A673 (cell line): ENCODE measurements at regions not wholly inside any gene's neighbourhood (a gene's known extent, or its start where the extent isn't known, plus 50 kb on each side); places are given as distances from the start of the nearest gene placed in this dataset.
"Not testable (repeated sequence)": the region's sequence is repeated elsewhere in the genome, so short reads cannot be mapped to it uniquely, and the experiment has no call there.

Experiments
- BruUV-seq: library from RNA; stranded (reverse); fragments of 400-500 nt; replicated peaks from 2 replicates; lab custom pipeline; 2021; lab: Mats Ljungman, UMichigan
- CTCF ChIA-PET: fragments of 300-600 bp; sonication (Branson Sonifier 250); formaldehyde crosslinking; loops from one replicate; lab custom pipeline; 2022; ENCODE audit warnings: antibody characterized with exemption; lab: Charles Lee
- POLR2A ChIA-PET: fragments of 300-600 bp; sonication (Branson Sonifier 250); formaldehyde crosslinking; loops from one replicate; lab custom pipeline; 2022; ENCODE audit warnings: antibody characterized with exemption; ENCODE audit not compliant: low non-redundant PET; lab: Charles Lee
- DNase-seq: peaks from one replicate; pipeline ENCODE4 v3.0.0-alpha.2; 2015; ENCODE audit warnings: low spot score
- H3K27ac ChIP-seq: fragments of 200-600 bp; sonication (generic); 2 replicates; pipeline ENCODE4 v1.5.1; 2016; ENCODE audit warnings: mixed run types, low read depth, mild to moderate bottlenecking, mixed read lengths, antibody characterized with exemption, low read length; ENCODE audit not compliant: poor library complexity, severe bottlenecking
- H3K27me3 ChIP-seq: fragments of 200-600 bp; sonication (generic); replicated peaks from 2 replicates; pipeline ENCODE4 v1.6.1; 2017; ENCODE audit warnings: mixed run types, low read depth, mild to moderate bottlenecking, mixed read lengths, antibody characterized with exemption, low read length; ENCODE audit not compliant: insufficient read depth, poor library complexity
- H3K36me3 ChIP-seq: fragments of 200-600 bp; sonication (generic); 2 replicates; pipeline ENCODE4 v1.6.1; 2016; ENCODE audit warnings: mixed run types, mild to moderate bottlenecking, mixed read lengths, antibody characterized with exemption, low read length; ENCODE audit not compliant: insufficient read depth, poor library complexity, severe bottlenecking
- H3K4me1 ChIP-seq: fragments of 200-600 bp; sonication (generic); 2 replicates; pipeline ENCODE4 v1.6.1; 2017; ENCODE audit warnings: mixed run types, mild to moderate bottlenecking, mixed read lengths, antibody characterized with exemption, low read length; ENCODE audit not compliant: insufficient read depth, poor library complexity, severe bottlenecking
- H3K4me3 ChIP-seq: fragments of 200-600 bp; sonication (generic); 2 replicates; pipeline ENCODE4 v1.5.1; 2016; ENCODE audit warnings: low read depth, mixed run types, mild to moderate bottlenecking, mixed read lengths, low read length; ENCODE audit not compliant: poor library complexity, severe bottlenecking
- H3K9me3 ChIP-seq: fragments of 200-600 bp; sonication (generic); 2 replicates; pipeline ENCODE4 v1.6.1; 2016; ENCODE audit warnings: mixed run types, low read depth, mild to moderate bottlenecking, mixed read lengths, antibody characterized with exemption, low read length; ENCODE audit not compliant: poor library complexity, severe bottlenecking
- EZH2 ChIP-seq: fragments of 200-600 bp; sonication (generic); IDR thresholded peaks from 2 replicates; pipeline ENCODE4 v1.6.1; 2017; ENCODE audit warnings: borderline replicate concordance, low read depth, mild to moderate bottlenecking, mixed read lengths, antibody characterized with exemption, low read length; ENCODE audit not compliant: poor library complexity, severe bottlenecking
- intact Hi-C: fragments of 100-400 bp; cut with micrococcal nuclease; formaldehyde crosslinking; loops from one replicate; pipeline ENCODE4 v1.10.0; 2022; ENCODE audit not compliant: unreplicated experiment
- TF ChIP-seq, protein P1 (sequence below): fragments of 300-800, 200-600 bp; sonication (generic); conservative IDR thresholded peaks from 2 replicates; pipeline ENCODE4 v1.5.1; 2017; ENCODE audit warnings: low read depth, mild to moderate bottlenecking, antibody characterized with exemption, low read length, moderate library complexity, mixed read lengths

- H3K27me3 ChIP-seq = no peaks in the 10 kb centered on the region
- DNase-seq = no peak
- intact Hi-C loops = no loop called here
- no peaks in the 10 kb centered on the region for H3K36me3 ChIP-seq
- H3K4me3 ChIP-seq = no peak overlapping the region
- H3K9me3 ChIP-seq = no peaks in the 10 kb centered on the region
- no peaks in the 10 kb centered on the region for H3K4me1 ChIP-seq
- ChIA-PET CTCF (no interaction called here), POLR2A (no interaction called here)
- H3K27ac ChIP-seq = no peak overlapping the region
- no TSS peak for BruUV-seq
- TF ChIP-seq EZH2 = no peak
- TF ChIP-seq, protein P1, sequence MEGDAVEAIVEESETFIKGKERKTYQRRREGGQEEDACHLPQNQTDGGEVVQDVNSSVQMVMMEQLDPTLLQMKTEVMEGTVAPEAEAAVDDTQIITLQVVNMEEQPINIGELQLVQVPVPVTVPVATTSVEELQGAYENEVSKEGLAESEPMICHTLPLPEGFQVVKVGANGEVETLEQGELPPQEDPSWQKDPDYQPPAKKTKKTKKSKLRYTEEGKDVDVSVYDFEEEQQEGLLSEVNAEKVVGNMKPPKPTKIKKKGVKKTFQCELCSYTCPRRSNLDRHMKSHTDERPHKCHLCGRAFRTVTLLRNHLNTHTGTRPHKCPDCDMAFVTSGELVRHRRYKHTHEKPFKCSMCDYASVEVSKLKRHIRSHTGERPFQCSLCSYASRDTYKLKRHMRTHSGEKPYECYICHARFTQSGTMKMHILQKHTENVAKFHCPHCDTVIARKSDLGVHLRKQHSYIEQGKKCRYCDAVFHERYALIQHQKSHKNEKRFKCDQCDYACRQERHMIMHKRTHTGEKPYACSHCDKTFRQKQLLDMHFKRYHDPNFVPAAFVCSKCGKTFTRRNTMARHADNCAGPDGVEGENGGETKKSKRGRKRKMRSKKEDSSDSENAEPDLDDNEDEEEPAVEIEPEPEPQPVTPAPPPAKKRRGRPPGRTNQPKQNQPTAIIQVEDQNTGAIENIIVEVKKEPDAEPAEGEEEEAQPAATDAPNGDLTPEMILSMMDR = no peak
These were observed 284.1 kb downstream of the CD109 start for GRCh38 chr6:73980096-73980495.

DNA sequence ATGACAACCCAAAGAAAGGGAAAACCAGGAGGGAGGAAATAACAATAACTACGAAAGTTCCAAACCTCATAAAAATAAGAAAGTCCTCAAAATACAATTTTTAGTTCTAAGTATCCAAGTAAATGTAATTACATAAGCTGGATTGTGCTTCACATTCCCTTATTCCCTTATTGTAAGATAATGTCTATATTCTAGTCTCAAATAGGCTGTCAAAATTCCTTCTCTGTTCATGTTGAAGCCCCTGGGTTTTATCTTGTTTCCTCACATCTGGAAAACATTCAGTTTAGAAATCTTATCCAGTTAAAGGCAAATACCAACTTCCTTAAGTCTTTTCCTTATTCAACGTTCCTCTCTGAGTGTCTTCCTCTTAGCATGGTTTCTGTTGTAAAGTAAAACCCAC is 282.3 kb downstream of the CD109 start:
- ChIA-PET CTCF (no interaction called here), POLR2A (no interaction called here)
- intact Hi-C loops = no loop called here

DNA sequence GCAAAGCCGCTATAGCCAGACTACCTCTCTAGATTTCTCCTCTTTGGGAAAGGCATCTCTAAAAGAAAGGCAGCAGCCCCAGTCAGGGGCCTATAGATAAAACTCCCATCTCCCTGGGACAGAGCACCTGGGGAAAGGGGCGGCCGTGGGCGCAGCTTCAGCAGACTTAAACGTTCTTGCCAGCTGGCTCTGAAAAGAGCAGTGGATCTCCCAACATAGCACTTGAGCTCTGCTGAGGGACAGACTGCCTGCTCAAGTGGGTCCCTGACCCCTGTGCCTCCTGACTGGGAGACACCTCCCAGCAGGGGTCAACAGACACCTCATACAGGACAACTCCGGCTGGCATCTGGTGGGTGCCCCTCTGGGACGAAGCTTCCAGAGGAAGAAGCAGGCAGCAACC is 276.5 kb downstream of the CD109 start:
- DNase-seq, H3K4me3 ChIP-seq, H3K27ac ChIP-seq, POLR2A ChIA-PET, H3K27me3 ChIP-seq, H3K9me3 ChIP-seq, BruUV-seq, intact Hi-C loops, CTCF ChIA-PET, H3K36me3 ChIP-seq: not testable (repeated sequence)
- peaks cover 33% of the 10 kb centered on the region for H3K4me1 ChIP-seq

More for the DNA sequence above, 282.3 kb downstream of the CD109 start:
- Histone ChIP-seq H3K36me3 (no peaks in the 10 kb centered on the region), H3K4me1 (no peaks in the 10 kb centered on the region), H3K27me3 (no peaks in the 10 kb centered on the region), H3K9me3 (no peaks in the 10 kb centered on the region), H3K27ac (no peak overlapping the region), H3K4me3 (no peak overlapping the region)
- DNase-seq = no peak
- TF ChIP-seq, protein P1 = no peak
- no peak for TF ChIP-seq EZH2
- no TSS peak for BruUV-seq
